ENCODE measurements at regions not wholly inside any gene's neighbourhood (a gene's known extent, or its start where the extent isn't known, plus 50 kb on each side); places are given as distances from the start of the nearest gene placed in this dataset.

GRCh38 chr12:88291498-88292131 is 149.5 kb downstream of the TMTC3 start:
- H3K9ac ChIP-seq (ENCODE audit: low read depth in 1 of 3, low read length in 3 of 3) = no peak overlapping the region
- no peaks in the 10 kb centered on the region for H3K36me3 ChIP-seq (ENCODE audit: control insufficient read depth in 3 of 3, insufficient read depth in 3 of 3, low read length in 3 of 3)
- H3K4me3 ChIP-seq (ENCODE audit: low read length in 3 of 3) = no peak overlapping the region
- H3K27me3 ChIP-seq (ENCODE audit: control insufficient read depth in 3 of 3, insufficient read depth in 3 of 3, low read length in 3 of 3) = no peaks in the 10 kb centered on the region
- H3K27ac ChIP-seq (ENCODE audit: low read depth, low read length) = no peak overlapping the region
- H3K9me3 ChIP-seq (ENCODE audit: control insufficient read depth in 3 of 3, low read length in 3 of 3) = no peaks in the 10 kb centered on the region
- H3K4me1 ChIP-seq (ENCODE audit: control insufficient read depth in 3 of 3, insufficient read depth in 3 of 3, low read length in 3 of 3) = no peaks in the 10 kb centered on the region

DNA sequence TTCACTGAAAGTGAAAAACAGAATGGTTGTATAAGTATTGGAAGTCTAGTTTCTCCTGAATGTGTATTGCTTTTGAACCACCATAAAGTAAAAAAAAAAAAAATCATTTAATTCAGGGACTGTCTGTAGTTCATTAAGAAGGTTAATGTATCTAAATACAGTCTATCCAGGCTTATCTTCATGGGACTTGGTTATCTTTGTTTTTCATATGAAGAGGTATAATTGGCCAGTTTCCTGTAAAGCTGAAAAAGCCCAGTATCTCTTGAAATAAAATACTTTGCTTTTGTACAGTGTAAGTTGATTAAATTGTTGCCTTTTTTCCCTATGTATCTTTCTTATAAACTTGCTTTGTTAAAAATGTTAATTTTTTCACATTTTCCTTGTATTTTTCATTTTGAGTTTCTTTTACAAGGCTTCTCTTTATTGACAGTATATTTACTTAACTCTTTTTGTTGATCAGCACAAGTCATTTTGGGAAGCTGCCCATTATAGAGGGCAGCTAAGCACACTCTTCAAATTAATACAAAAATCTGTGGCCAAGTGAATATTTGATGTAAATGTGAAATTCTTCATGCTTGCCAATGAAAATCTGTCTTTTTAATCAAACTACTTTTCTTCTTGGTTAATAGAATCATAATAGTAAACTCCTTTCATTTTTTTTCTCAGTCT is 156.0 kb downstream of the TMTC3 start:
- no peak overlapping the region for H3K9ac ChIP-seq (ENCODE audit: low read depth in 1 of 3, low read length in 3 of 3)
- H3K4me3 ChIP-seq (ENCODE audit: low read length in 3 of 3) = no peak overlapping the region
- no peaks in the 10 kb centered on the region for H3K9me3 ChIP-seq (ENCODE audit: control insufficient read depth in 3 of 3, low read length in 3 of 3)
- no peak overlapping the region for H3K27ac ChIP-seq (ENCODE audit: low read depth, low read length)
- H3K27me3 ChIP-seq (ENCODE audit: control insufficient read depth in 3 of 3, insufficient read depth in 3 of 3, low read length in 3 of 3) = no peaks in the 10 kb centered on the region
- no peaks in the 10 kb centered on the region for H3K36me3 ChIP-seq (ENCODE audit: control insufficient read depth in 3 of 3, insufficient read depth in 3 of 3, low read length in 3 of 3)
- no peaks in the 10 kb centered on the region for H3K4me1 ChIP-seq (ENCODE audit: control insufficient read depth in 3 of 3, insufficient read depth in 3 of 3, low read length in 3 of 3)

DNA sequence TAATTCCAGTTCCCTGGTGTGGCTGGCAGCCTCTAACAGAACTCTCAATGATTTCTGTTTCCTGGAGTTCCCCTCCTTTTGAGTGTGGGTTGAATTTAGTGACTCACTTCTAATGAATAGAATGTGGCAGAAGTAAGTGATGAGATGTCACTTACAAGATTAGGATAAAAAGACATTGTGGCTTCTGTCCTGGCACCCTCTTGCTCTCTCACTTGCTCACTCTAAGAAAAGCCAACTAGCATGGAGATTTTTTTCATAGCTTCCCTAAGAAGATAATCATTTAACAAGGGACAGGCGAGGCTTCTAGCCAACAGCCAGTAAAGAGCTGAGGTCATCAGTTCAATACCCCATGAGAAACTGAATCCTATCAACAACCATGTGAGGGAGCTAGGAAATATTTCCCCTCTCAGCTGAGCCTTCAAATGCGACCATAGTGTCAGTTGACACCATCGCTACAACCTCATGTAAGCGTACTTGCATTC is 156.7 kb downstream of the TMTC3 start:
- H3K9ac ChIP-seq (ENCODE audit: low read depth in 1 of 3, low read length in 3 of 3) = no peak overlapping the region
- no peaks in the 10 kb centered on the region for H3K36me3 ChIP-seq (ENCODE audit: control insufficient read depth in 3 of 3, insufficient read depth in 3 of 3, low read length in 3 of 3)
- no peak overlapping the region for H3K4me3 ChIP-seq (ENCODE audit: low read length in 3 of 3)
- no peaks in the 10 kb centered on the region for H3K9me3 ChIP-seq (ENCODE audit: control insufficient read depth in 3 of 3, low read length in 3 of 3)
- no peaks in the 10 kb centered on the region for H3K27me3 ChIP-seq (ENCODE audit: control insufficient read depth in 3 of 3, insufficient read depth in 3 of 3, low read length in 3 of 3)
- no peak overlapping the region for H3K27ac ChIP-seq (ENCODE audit: low read depth, low read length)
- no peaks in the 10 kb centered on the region for H3K4me1 ChIP-seq (ENCODE audit: control insufficient read depth in 3 of 3, insufficient read depth in 3 of 3, low read length in 3 of 3)

DNA sequence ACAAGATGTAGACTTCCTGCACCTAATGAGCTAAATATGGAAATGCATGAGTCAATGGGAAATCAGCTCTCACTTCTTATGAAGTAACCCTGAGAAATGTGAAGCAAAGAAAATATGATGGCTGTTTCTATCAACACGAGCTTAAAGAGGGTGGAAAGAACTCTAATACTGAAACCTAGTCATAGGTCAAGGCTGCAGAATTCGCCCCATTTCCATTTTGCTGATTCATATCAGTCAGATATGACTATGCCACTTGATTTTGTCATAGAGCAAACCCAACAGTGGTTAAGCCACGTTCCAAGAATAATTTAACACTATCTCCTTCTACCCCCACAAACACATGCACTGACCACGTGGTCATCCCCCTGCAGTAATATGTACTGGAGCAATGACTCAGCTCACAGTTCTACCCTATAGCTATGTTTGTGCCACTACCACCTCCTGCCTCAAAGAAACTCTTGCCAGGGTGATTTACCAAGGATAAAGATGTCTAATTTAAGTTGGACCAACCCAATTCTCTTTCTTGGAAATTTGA is 157.5 kb downstream of the TMTC3 start:
- Histone ChIP-seq H3K9ac (ENCODE audit: low read depth in 1 of 3, low read length in 3 of 3) (no peak overlapping the region), H3K27ac (ENCODE audit: low read depth, low read length) (no peak overlapping the region), H3K4me1 (ENCODE audit: control insufficient read depth in 3 of 3, insufficient read depth in 3 of 3, low read length in 3 of 3) (no peaks in the 10 kb centered on the region), H3K4me3 (ENCODE audit: low read length in 3 of 3) (no peak overlapping the region), H3K9me3 (ENCODE audit: control insufficient read depth in 3 of 3, low read length in 3 of 3) (no peaks in the 10 kb centered on the region), H3K36me3 (ENCODE audit: control insufficient read depth in 3 of 3, insufficient read depth in 3 of 3, low read length in 3 of 3) (no peaks in the 10 kb centered on the region), H3K27me3 (ENCODE audit: control insufficient read depth in 3 of 3, insufficient read depth in 3 of 3, low read length in 3 of 3) (no peaks in the 10 kb centered on the region)

DNA sequence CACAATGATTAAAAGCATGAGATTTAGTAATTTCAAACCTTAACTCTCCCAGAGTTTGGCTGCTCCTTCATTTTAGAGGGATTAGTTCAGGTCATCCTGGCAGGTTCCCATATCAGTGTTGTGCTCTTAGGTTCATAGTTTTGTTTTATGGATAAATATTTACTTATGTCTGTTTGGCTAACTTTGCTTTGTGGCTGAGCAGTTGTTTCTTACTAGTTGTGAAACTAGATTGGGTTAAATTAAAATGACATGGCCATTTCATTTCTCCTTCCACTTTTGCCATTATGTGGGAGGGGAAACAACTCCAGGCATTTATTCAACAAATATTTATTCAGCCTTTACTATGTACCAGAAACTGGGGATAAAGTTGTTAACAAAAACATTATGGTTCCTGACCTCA is 158.8 kb downstream of the TMTC3 start:
- Histone ChIP-seq H3K27me3 (ENCODE audit: control insufficient read depth in 3 of 3, insufficient read depth in 3 of 3, low read length in 3 of 3) (no peaks in the 10 kb centered on the region), H3K9ac (ENCODE audit: low read depth in 1 of 3, low read length in 3 of 3) (no peak overlapping the region), H3K4me1 (ENCODE audit: control insufficient read depth in 3 of 3, insufficient read depth in 3 of 3, low read length in 3 of 3) (no peaks in the 10 kb centered on the region), H3K9me3 (ENCODE audit: control insufficient read depth in 3 of 3, low read length in 3 of 3) (no peaks in the 10 kb centered on the region), H3K4me3 (ENCODE audit: low read length in 3 of 3) (no peak overlapping the region), H3K36me3 (ENCODE audit: control insufficient read depth in 3 of 3, insufficient read depth in 3 of 3, low read length in 3 of 3) (no peaks in the 10 kb centered on the region), H3K27ac (ENCODE audit: low read depth, low read length) (no peak overlapping the region)

DNA sequence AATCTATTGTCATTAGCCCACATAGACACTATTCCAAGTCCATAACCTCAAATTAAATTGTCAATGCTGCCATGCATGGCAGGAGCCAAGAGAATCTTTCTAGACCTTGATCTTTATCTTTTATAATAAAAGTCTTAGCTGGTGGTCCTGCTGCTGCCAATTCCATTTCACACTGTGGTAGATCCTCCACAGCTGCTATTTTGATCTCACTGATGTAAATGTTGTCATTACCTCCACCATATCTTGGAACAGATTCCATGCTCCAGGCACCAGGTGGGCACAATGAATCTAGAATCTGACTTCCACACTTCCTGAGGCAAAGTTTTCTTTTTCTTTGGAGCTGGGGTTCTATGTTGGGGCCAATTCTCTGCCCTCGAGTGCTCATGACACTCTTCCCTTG is 161.2 kb downstream of the TMTC3 start:
- no peaks in the 10 kb centered on the region for H3K9me3 ChIP-seq (ENCODE audit: control insufficient read depth in 3 of 3, low read length in 3 of 3)
- H3K27ac ChIP-seq (ENCODE audit: low read depth, low read length) = no peak overlapping the region
- H3K27me3 ChIP-seq (ENCODE audit: control insufficient read depth in 3 of 3, insufficient read depth in 3 of 3, low read length in 3 of 3) = no peaks in the 10 kb centered on the region

GRCh38 chr12:88305254-88305890 is 163.3 kb downstream of the TMTC3 start:
- Histone ChIP-seq H3K9ac (ENCODE audit: low read depth in 1 of 3, low read length in 3 of 3) (no peak overlapping the region), H3K4me3 (ENCODE audit: low read length in 3 of 3) (no peak overlapping the region), H3K9me3 (ENCODE audit: control insufficient read depth in 3 of 3, low read length in 3 of 3) (no peaks in the 10 kb centered on the region), H3K27ac (ENCODE audit: low read depth, low read length) (no peak overlapping the region), H3K4me1 (ENCODE audit: control insufficient read depth in 3 of 3, insufficient read depth in 3 of 3, low read length in 3 of 3) (no peaks in the 10 kb centered on the region), H3K27me3 (ENCODE audit: control insufficient read depth in 3 of 3, insufficient read depth in 3 of 3, low read length in 3 of 3) (no peaks in the 10 kb centered on the region), H3K36me3 (ENCODE audit: control insufficient read depth in 3 of 3, insufficient read depth in 3 of 3, low read length in 3 of 3) (no peaks in the 10 kb centered on the region)

More for the DNA sequence above, 161.2 kb downstream of the TMTC3 start:
- H3K36me3 ChIP-seq (ENCODE audit: control insufficient read depth in 3 of 3, insufficient read depth in 3 of 3, low read length in 3 of 3) = no peaks in the 10 kb centered on the region
- no peak overlapping the region for H3K9ac ChIP-seq (ENCODE audit: low read depth in 1 of 3, low read length in 3 of 3)
- no peak overlapping the region for H3K4me3 ChIP-seq (ENCODE audit: low read length in 3 of 3)
- H3K4me1 ChIP-seq (ENCODE audit: control insufficient read depth in 3 of 3, insufficient read depth in 3 of 3, low read length in 3 of 3) = no peaks in the 10 kb centered on the region

- H3K36me3 ChIP-seq (ENCODE audit: control insufficient read depth in 3 of 3, insufficient read depth in 3 of 3, low read length in 3 of 3) = no peaks in the 10 kb centered on the region
- H3K9me3 ChIP-seq (ENCODE audit: control insufficient read depth in 3 of 3, low read length in 3 of 3) = no peaks in the 10 kb centered on the region
- H3K4me3 ChIP-seq (ENCODE audit: low read length in 3 of 3) = no peak overlapping the region
- no peaks in the 10 kb centered on the region for H3K4me1 ChIP-seq (ENCODE audit: control insufficient read depth in 3 of 3, insufficient read depth in 3 of 3, low read length in 3 of 3)
- H3K27ac ChIP-seq (ENCODE audit: low read depth, low read length) = no peak overlapping the region
- H3K27me3 ChIP-seq (ENCODE audit: control insufficient read depth in 3 of 3, insufficient read depth in 3 of 3, low read length in 3 of 3) = no peaks in the 10 kb centered on the region
- H3K9ac ChIP-seq (ENCODE audit: low read depth in 1 of 3, low read length in 3 of 3) = no peak overlapping the region
These were observed 164.5 kb downstream of the TMTC3 start for GRCh38 chr12:88306471-88307069.

DNA sequence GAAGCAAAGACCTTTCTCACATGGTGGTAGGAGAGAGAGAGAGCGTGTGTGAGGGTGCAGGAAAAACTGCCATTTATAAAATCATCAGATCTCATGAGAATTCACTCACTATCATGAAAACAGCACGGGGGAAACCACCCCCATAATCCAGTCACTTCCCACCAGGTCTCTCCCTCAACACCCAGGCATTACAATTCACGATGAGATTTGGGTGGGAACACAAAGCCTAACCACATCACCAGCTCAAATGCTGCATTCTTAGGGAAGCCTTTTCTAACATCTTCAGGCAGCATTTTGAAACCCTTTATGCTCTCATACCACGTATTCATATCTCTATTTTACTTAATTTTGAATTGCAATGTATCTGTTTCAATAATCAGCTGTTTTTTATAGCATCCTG is 165.9 kb downstream of the TMTC3 start:
- Histone ChIP-seq H3K9me3 (ENCODE audit: control insufficient read depth in 3 of 3, low read length in 3 of 3) (no peaks in the 10 kb centered on the region), H3K27me3 (ENCODE audit: control insufficient read depth in 3 of 3, insufficient read depth in 3 of 3, low read length in 3 of 3) (no peaks in the 10 kb centered on the region), H3K36me3 (ENCODE audit: control insufficient read depth in 3 of 3, insufficient read depth in 3 of 3, low read length in 3 of 3) (no peaks in the 10 kb centered on the region), H3K4me3 (ENCODE audit: low read length in 3 of 3) (no peak overlapping the region), H3K9ac (ENCODE audit: low read depth in 1 of 3, low read length in 3 of 3) (no peak overlapping the region), H3K27ac (ENCODE audit: low read depth, low read length) (no peak overlapping the region), H3K4me1 (ENCODE audit: control insufficient read depth in 3 of 3, insufficient read depth in 3 of 3, low read length in 3 of 3) (no peaks in the 10 kb centered on the region)

- Histone ChIP-seq H3K4me3 (ENCODE audit: low read length in 3 of 3) (no peak overlapping the region), H3K4me1 (ENCODE audit: control insufficient read depth in 3 of 3, insufficient read depth in 3 of 3, low read length in 3 of 3) (no peaks in the 10 kb centered on the region), H3K27ac (ENCODE audit: low read depth, low read length) (no peak overlapping the region), H3K9me3 (ENCODE audit: control insufficient read depth in 3 of 3, low read length in 3 of 3) (no peaks in the 10 kb centered on the region), H3K36me3 (ENCODE audit: control insufficient read depth in 3 of 3, insufficient read depth in 3 of 3, low read length in 3 of 3) (no peaks in the 10 kb centered on the region), H3K9ac (ENCODE audit: low read depth in 1 of 3, low read length in 3 of 3) (no peak overlapping the region), H3K27me3 (ENCODE audit: control insufficient read depth in 3 of 3, insufficient read depth in 3 of 3, low read length in 3 of 3) (no peaks in the 10 kb centered on the region)
These were observed 166.7 kb downstream of the TMTC3 start for GRCh38 chr12:88308825-88309224.
